DND-41 (cell line): ENCODE measurements at regions not wholly inside any gene's neighbourhood (a gene's known extent, or its start where the extent isn't known, plus 50 kb on each side); places are given as distances from the start of the nearest gene placed in this dataset.

ENCODE experiments used
- EZH2 ChIP-seq: IDR thresholded peaks from 3 replicates; pipeline ENCODE4 v1.6.1; 2012; ENCODE audit warnings: borderline replicate concordance, low read depth, mild to moderate bottlenecking, moderate library complexity, low read length, inconsistent platforms; ENCODE audit not compliant: severe bottlenecking
- TF ChIP-seq, protein P1 (sequence below): IDR thresholded peaks from 2 replicates; pipeline ENCODE4 v1.5.1; 2012; ENCODE audit warnings: borderline replicate concordance, low read length, moderate library complexity, mild to moderate bottlenecking; ENCODE audit not compliant: poor library complexity, severe bottlenecking; ENCODE audit errors: extremely low read depth

DNA sequence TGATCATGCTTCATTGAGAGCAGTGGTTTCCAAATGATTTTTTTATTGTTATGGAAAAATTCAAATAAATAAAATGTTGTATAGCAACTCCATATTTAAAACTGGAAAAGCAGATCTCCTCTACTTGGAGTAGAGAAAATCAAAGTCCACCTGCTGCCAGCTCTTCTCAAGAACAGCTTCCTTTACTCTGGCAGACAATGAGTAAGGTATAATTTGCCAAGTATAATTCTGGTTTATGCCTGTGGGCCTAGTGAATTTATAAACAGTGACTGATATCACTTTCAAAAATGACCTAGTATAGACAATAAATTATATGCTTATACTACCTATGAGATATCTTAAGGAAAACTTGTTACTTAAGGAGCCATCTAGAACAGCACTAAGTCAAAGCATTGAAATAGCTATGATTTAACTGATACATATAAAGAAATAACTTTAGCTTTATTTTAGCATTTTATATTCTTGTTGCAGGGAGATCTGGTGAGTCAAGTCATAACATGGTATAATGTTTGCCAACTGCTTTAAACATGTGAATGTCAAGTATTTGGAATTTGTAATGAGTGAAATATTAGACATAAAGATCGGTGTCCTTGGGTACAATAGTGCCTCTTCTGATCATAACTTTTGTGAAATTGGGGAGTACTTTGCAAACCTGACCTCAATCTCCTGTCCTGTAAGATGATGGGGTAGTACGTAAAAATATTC lies 1389.1 kb upstream of the PIK3C3 start:
- TF ChIP-seq, protein P1, sequence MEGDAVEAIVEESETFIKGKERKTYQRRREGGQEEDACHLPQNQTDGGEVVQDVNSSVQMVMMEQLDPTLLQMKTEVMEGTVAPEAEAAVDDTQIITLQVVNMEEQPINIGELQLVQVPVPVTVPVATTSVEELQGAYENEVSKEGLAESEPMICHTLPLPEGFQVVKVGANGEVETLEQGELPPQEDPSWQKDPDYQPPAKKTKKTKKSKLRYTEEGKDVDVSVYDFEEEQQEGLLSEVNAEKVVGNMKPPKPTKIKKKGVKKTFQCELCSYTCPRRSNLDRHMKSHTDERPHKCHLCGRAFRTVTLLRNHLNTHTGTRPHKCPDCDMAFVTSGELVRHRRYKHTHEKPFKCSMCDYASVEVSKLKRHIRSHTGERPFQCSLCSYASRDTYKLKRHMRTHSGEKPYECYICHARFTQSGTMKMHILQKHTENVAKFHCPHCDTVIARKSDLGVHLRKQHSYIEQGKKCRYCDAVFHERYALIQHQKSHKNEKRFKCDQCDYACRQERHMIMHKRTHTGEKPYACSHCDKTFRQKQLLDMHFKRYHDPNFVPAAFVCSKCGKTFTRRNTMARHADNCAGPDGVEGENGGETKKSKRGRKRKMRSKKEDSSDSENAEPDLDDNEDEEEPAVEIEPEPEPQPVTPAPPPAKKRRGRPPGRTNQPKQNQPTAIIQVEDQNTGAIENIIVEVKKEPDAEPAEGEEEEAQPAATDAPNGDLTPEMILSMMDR = no peak
- no peak for TF ChIP-seq EZH2
